C4-2B (cell line): ENCODE measurements at regions not wholly inside any gene's neighbourhood (a gene's known extent, or its start where the extent isn't known, plus 50 kb on each side); places are given as distances from the start of the nearest gene placed in this dataset.

ENCODE experiments used
- CTCF ChIP-seq: fragments of 450-650 bp; conservative IDR thresholded peaks from 2 replicates; pipeline ENCODE4 v1.5.1; 2017; ENCODE audit warnings: mild to moderate bottlenecking
- ZFX ChIP-seq: fragments of 450-650 bp; IDR thresholded peaks from 2 replicates; pipeline ENCODE4 v1.6.1; 2017

DNA sequence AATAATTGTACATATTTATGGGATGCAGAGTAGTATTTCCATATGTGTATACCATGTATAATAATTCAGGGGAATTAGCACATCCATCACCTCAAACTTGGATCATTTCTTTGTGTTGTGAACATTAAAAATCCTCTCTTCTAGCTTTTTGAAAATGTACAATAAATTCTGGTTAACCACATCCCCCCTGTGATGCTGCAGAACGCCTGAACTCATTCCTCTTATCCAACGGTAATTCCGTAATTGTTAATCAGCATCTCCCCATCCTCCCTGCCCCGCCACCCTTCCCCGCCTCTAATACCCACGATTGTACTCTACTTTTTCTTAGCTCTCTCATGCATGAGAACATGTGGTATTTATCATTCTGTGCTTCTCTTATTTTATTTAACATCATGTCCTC lies 127.7 kb upstream of the ANKRD55 start:
- no peak for TF ChIP-seq CTCF
- TF ChIP-seq ZFX, result no peak
